Mammary epithelial cell (primary cell): ENCODE measurements at regions not wholly inside any gene's neighbourhood (a gene's known extent, or its start where the extent isn't known, plus 50 kb on each side); places are given as distances from the start of the nearest gene placed in this dataset.

Experiments used
- EZH2 ChIP-seq: IDR thresholded peaks from 2 replicates; pipeline ENCODE4 v1.6.1; 2012; ENCODE audit warnings: low read length, inconsistent platforms, borderline replicate concordance
- TF ChIP-seq, protein P1 (sequence below), 2 donors: IDR thresholded peaks in 1 of 2; conservative IDR thresholded peaks in 1 of 2; 2 replicates each; pipeline ENCODE4 v1.5.1; 2011 to 2012; ENCODE audit warnings: inconsistent platforms in 2 of 2, low read length in 2 of 2, mild to moderate bottlenecking in 2 of 2, control low read depth in 1 of 2, low read depth in 1 of 2; ENCODE audit not compliant: insufficient read depth in 1 of 2; ENCODE audit errors: extremely low read depth in 1 of 2

GRCh38 chr14:27148143-27148542, 550.3 kb upstream of the NOVA1 start:
- TF ChIP-seq, protein P1, sequence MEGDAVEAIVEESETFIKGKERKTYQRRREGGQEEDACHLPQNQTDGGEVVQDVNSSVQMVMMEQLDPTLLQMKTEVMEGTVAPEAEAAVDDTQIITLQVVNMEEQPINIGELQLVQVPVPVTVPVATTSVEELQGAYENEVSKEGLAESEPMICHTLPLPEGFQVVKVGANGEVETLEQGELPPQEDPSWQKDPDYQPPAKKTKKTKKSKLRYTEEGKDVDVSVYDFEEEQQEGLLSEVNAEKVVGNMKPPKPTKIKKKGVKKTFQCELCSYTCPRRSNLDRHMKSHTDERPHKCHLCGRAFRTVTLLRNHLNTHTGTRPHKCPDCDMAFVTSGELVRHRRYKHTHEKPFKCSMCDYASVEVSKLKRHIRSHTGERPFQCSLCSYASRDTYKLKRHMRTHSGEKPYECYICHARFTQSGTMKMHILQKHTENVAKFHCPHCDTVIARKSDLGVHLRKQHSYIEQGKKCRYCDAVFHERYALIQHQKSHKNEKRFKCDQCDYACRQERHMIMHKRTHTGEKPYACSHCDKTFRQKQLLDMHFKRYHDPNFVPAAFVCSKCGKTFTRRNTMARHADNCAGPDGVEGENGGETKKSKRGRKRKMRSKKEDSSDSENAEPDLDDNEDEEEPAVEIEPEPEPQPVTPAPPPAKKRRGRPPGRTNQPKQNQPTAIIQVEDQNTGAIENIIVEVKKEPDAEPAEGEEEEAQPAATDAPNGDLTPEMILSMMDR (conservative IDR thresholded peaks at IDR 0.05 in 1 of 2, IDR thresholded peaks at IDR 0.05 in 1 of 2; ENCODE audit: extremely low read depth in 1 of 2, insufficient read depth in 1 of 2, low read depth in 1 of 2, low read length in 2 of 2): no peak
- TF ChIP-seq EZH2: no peak
